ENCODE measurements at regions not wholly inside any gene's neighbourhood (a gene's known extent, or its start where the extent isn't known, plus 50 kb on each side); places are given as distances from the start of the nearest gene placed in this dataset.

DNA sequence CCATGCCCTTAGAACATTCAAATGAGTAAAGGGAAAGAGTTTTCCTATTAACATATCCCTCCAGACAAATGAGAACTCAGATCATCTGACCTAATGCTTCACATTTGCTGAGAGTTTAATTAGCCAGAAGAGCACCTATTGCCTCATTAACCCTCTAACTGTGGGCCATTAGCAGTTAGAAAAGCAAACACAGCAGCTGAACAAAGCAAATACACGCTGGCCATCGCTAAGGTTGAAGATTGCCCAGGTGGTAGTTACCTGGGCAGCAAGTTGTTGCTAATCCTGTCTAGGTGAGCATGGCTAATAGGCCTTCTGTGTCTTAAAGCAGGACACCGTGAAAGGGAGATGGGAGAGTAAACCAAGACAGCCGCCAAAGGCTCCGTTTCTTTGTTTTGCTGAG is 49.9 kb upstream of the UCN3 start (continued):
- TF ChIP-seq, protein P1, sequence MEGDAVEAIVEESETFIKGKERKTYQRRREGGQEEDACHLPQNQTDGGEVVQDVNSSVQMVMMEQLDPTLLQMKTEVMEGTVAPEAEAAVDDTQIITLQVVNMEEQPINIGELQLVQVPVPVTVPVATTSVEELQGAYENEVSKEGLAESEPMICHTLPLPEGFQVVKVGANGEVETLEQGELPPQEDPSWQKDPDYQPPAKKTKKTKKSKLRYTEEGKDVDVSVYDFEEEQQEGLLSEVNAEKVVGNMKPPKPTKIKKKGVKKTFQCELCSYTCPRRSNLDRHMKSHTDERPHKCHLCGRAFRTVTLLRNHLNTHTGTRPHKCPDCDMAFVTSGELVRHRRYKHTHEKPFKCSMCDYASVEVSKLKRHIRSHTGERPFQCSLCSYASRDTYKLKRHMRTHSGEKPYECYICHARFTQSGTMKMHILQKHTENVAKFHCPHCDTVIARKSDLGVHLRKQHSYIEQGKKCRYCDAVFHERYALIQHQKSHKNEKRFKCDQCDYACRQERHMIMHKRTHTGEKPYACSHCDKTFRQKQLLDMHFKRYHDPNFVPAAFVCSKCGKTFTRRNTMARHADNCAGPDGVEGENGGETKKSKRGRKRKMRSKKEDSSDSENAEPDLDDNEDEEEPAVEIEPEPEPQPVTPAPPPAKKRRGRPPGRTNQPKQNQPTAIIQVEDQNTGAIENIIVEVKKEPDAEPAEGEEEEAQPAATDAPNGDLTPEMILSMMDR (conservative IDR thresholded peaks at IDR 0.05; ENCODE audit: low read depth in 2 of 2) = no peak
- TF ChIP-seq, protein P2, sequence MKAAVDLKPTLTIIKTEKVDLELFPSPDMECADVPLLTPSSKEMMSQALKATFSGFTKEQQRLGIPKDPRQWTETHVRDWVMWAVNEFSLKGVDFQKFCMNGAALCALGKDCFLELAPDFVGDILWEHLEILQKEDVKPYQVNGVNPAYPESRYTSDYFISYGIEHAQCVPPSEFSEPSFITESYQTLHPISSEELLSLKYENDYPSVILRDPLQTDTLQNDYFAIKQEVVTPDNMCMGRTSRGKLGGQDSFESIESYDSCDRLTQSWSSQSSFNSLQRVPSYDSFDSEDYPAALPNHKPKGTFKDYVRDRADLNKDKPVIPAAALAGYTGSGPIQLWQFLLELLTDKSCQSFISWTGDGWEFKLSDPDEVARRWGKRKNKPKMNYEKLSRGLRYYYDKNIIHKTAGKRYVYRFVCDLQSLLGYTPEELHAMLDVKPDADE (IDR thresholded peaks at IDR 0.05) = no peak
